Mucosa of descending colon (tissue), 3 donors: ENCODE measurements at regions not wholly inside any gene's neighbourhood (a gene's known extent, or its start where the extent isn't known, plus 50 kb on each side); places are given as distances from the start of the nearest gene placed in this dataset.

Experiments used
- ATAC-seq: fragments of 200-7000 bp; cut with Tn5 transposase; one replicate; pipeline ENCODE4 v1.9.1; 2020; ENCODE audit warnings: mild to moderate bottlenecking, moderate library complexity
- DNase-seq, 3 donors: peaks; one replicate each; pipeline ENCODE4 v3.0.0-alpha.2; 2020
- H3K36me3 ChIP-seq: fragments of 200-600 bp; one replicate; pipeline ENCODE4 v1.8.0; 2021; ENCODE audit warnings: low read depth, mild to moderate bottlenecking
- H3K4me1 ChIP-seq: fragments of 200-600 bp; one replicate; pipeline ENCODE4 v1.8.0; 2021; ENCODE audit warnings: low read depth, mild to moderate bottlenecking
- H3K4me3 ChIP-seq: fragments of 200-600 bp; one replicate; pipeline ENCODE4 v1.8.0; 2021; ENCODE audit warnings: mild to moderate bottlenecking
- H3K9me3 ChIP-seq: fragments of 200-600 bp; one replicate; pipeline ENCODE4 v1.8.0; 2021; ENCODE audit warnings: mild to moderate bottlenecking
- intact Hi-C, 2 donors: fragments of 100-400 bp; cut with DNase I in 1 of 2; cut with micrococcal nuclease in 1 of 2; formaldehyde crosslinking; loops; one replicate each; pipeline versions ENCODE4 v1.11.0 to v1.11.1; 2022; cut with DNase I, micrococcal nuclease
- TF ChIP-seq, protein P1 (sequence below): fragments of 200-600 bp; IDR thresholded peaks from one replicate; pipeline ENCODE4 v1.8.0; 2022; ENCODE audit warnings: antibody characterized with exemption, mild to moderate bottlenecking
- donor health status: DM: no; HTN: no; CAD: no; lungs with moderate emphysema.
- donor health status: DM: no; HTN: no; CAD: no.
- donor health status: DM: no; HTN: yes; CAD: no.

- H3K4me1 ChIP-seq: no peaks in the 10 kb centered on the region
- DNase-seq (no peak), ATAC-seq (no peak)
- no peaks in the 10 kb centered on the region for H3K9me3 ChIP-seq
- H3K4me3 ChIP-seq: no peak overlapping the region
- H3K36me3 ChIP-seq: no peaks in the 10 kb centered on the region
- TF ChIP-seq, protein P1, sequence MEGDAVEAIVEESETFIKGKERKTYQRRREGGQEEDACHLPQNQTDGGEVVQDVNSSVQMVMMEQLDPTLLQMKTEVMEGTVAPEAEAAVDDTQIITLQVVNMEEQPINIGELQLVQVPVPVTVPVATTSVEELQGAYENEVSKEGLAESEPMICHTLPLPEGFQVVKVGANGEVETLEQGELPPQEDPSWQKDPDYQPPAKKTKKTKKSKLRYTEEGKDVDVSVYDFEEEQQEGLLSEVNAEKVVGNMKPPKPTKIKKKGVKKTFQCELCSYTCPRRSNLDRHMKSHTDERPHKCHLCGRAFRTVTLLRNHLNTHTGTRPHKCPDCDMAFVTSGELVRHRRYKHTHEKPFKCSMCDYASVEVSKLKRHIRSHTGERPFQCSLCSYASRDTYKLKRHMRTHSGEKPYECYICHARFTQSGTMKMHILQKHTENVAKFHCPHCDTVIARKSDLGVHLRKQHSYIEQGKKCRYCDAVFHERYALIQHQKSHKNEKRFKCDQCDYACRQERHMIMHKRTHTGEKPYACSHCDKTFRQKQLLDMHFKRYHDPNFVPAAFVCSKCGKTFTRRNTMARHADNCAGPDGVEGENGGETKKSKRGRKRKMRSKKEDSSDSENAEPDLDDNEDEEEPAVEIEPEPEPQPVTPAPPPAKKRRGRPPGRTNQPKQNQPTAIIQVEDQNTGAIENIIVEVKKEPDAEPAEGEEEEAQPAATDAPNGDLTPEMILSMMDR: no peak
- intact Hi-C loops: no loop called here
These were observed 252.6 kb downstream of the TTC32 start for GRCh38 chr2:19649142-19649541.

DNA sequence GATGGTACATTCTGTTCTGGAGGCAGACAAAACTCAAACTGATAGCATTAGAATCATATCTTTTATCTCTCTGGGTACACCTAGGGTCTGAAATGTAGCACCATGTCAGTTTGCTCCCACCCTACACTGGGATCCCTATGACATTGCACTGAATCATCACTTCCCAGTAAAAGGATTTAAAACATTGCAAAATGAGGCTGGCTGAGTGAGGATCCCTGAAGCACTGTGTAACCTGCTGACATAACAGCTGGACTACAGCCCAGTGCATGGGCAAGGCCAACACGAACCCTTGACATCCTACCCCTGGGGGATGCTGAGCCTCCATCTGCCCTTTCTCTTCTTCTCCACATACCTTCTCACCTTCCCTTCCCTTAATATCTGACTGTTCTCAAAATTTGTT is 253.2 kb downstream of the TTC32 start:
- Histone ChIP-seq H3K4me3 (no peak overlapping the region), H3K9me3 (no peaks in the 10 kb centered on the region), H3K36me3 (no peaks in the 10 kb centered on the region), H3K4me1 (no peaks in the 10 kb centered on the region)
- no peak for DNase-seq
- ATAC-seq: peak; percentile 34
- intact Hi-C loops: no loop called here
- TF ChIP-seq, protein P1: no peak

- ATAC-seq (no peak), DNase-seq (no peak)
- Histone ChIP-seq H3K9me3 (no peaks in the 10 kb centered on the region), H3K36me3 (no peaks in the 10 kb centered on the region), H3K4me3 (no peak overlapping the region), H3K4me1 (no peaks in the 10 kb centered on the region)
- intact Hi-C loops: no loop called here
- TF ChIP-seq, protein P1: no peak
These were observed 254.8 kb downstream of the TTC32 start for GRCh38 chr2:19646987-19647386.

GRCh38 chr2:19644763-19645162 is 257.0 kb downstream of the TTC32 start:
- Histone ChIP-seq H3K36me3 (no peaks in the 10 kb centered on the region), H3K4me1 (no peaks in the 10 kb centered on the region), H3K4me3 (no peak overlapping the region), H3K9me3 (no peaks in the 10 kb centered on the region)
- no peak for DNase-seq
- intact Hi-C loops: no loop called here
- TF ChIP-seq, protein P1: no peak
- ATAC-seq: no peak

- H3K9me3 ChIP-seq: no peaks in the 10 kb centered on the region
- intact Hi-C loops: no loop called here
- no peak for DNase-seq
- no peaks in the 10 kb centered on the region for H3K36me3 ChIP-seq
- no peaks in the 10 kb centered on the region for H3K4me1 ChIP-seq
- no peak for ATAC-seq
- no peak overlapping the region for H3K4me3 ChIP-seq
- TF ChIP-seq, protein P1: no peak
These were observed 258.7 kb downstream of the TTC32 start for GRCh38 chr2:19643117-19643518.

GRCh38 chr2:19642501-19642900 is 259.3 kb downstream of the TTC32 start:
- DNase-seq: no peak
- TF ChIP-seq, protein P1: no peak
- ATAC-seq: no peak
- no peaks in the 10 kb centered on the region for H3K36me3 ChIP-seq
- intact Hi-C loops: no loop called here
- H3K4me1 ChIP-seq: no peaks in the 10 kb centered on the region
- no peak overlapping the region for H3K4me3 ChIP-seq
- H3K9me3 ChIP-seq: no peaks in the 10 kb centered on the region
